ENCODE measurements at regions not wholly inside any gene's neighbourhood (a gene's known extent, or its start where the extent isn't known, plus 50 kb on each side); places are given as distances from the start of the nearest gene placed in this dataset.

DNA sequence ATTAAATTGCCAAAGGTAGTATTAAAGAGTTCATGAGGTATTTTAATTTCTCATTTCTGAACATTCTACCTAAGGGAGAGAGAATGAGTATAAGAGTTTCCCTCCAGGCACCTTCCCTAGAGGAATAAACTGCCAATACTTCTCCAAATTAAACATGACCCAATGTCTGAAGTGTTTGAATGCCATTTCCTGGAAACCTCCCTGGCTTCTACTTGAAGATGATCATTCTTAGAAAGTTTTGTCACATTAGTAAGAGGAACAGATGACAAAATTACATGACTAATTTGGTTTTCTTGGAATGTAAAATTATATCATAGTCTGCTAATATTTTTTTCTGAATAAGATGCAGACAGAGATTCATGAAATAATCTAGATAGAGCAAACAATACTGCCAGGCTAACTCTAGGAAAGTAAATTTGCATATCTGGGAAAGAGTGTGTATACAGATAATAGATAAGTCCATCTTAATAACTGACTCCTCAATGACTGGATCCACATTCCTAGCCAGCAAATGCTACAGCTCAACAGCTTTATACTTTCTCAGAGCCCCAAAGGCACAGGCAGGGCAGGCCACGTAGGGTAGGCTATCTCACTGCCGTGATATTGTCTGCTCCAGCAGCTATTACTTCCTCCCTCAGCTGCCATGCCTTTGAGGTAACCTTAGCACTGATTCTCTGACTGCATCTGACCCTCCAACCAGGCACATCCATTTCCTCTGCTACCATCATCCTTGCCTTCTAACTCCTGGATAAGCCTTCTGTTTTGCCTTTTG is 630.8 kb upstream of the PIK3C3 start:
- Histone ChIP-seq H3K27me3 (ENCODE audit: control insufficient read depth in 1 of 2, insufficient read depth in 2 of 2, low read length in 2 of 2) (no peaks in the 10 kb centered on the region), H3K9me3 (ENCODE audit: control insufficient read depth in 2 of 2, low read length in 2 of 2) (no peaks in the 10 kb centered on the region), H3K27ac (ENCODE audit: low read length) (no peak overlapping the region), H3K9ac (ENCODE audit: low read length in 2 of 2) (no peak overlapping the region), H3K4me1 (ENCODE audit: control insufficient read depth, insufficient read depth, low read length) (no peaks in the 10 kb centered on the region), H3K36me3 (ENCODE audit: control insufficient read depth in 2 of 2, insufficient read depth in 2 of 2, low read length in 2 of 2) (no peaks in the 10 kb centered on the region), H3K4me3 (ENCODE audit: low read length in 2 of 2) (no peak overlapping the region)

- Histone ChIP-seq H3K9ac (ENCODE audit: low read length in 2 of 2) (no peak overlapping the region), H3K4me3 (ENCODE audit: low read length in 2 of 2) (no peak overlapping the region), H3K4me1 (ENCODE audit: control insufficient read depth, insufficient read depth, low read length) (no peaks in the 10 kb centered on the region), H3K27ac (ENCODE audit: low read length) (no peak overlapping the region), H3K27me3 (ENCODE audit: control insufficient read depth in 1 of 2, insufficient read depth in 2 of 2, low read length in 2 of 2) (no peaks in the 10 kb centered on the region), H3K9me3 (ENCODE audit: control insufficient read depth in 2 of 2, low read length in 2 of 2) (no peaks in the 10 kb centered on the region), H3K36me3 (ENCODE audit: control insufficient read depth in 2 of 2, insufficient read depth in 2 of 2, low read length in 2 of 2) (no peaks in the 10 kb centered on the region)
Measured at GRCh38 chr18:41323044-41323443, 632.0 kb upstream of the PIK3C3 start.

DNA sequence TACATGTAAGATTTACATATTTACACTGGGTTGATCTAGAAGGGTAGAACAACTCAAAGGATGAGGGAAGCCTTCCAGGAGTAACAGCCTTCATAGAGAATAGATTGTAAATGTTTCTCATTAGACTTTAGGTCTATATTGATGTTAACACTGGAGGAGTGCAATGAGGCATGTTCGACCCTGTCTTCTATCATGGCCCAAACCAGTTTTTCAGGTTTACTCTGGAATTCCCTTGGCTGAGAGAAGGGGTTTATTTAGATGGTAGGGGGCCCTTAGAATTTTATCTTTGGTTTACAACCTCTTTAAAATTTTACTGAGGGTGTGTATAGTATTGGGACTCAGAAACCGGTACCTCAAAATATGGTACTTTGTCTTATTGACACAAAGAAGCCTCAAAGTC is 634.9 kb upstream of the PIK3C3 start:
- Histone ChIP-seq H3K9ac (ENCODE audit: low read length in 2 of 2) (no peak overlapping the region), H3K27me3 (ENCODE audit: control insufficient read depth in 1 of 2, insufficient read depth in 2 of 2, low read length in 2 of 2) (no peaks in the 10 kb centered on the region), H3K4me1 (ENCODE audit: control insufficient read depth, insufficient read depth, low read length) (no peaks in the 10 kb centered on the region), H3K9me3 (ENCODE audit: control insufficient read depth in 2 of 2, low read length in 2 of 2) (no peaks in the 10 kb centered on the region), H3K4me3 (ENCODE audit: low read length in 2 of 2) (no peak overlapping the region), H3K27ac (ENCODE audit: low read length) (no peak overlapping the region), H3K36me3 (ENCODE audit: control insufficient read depth in 2 of 2, insufficient read depth in 2 of 2, low read length in 2 of 2) (no peaks in the 10 kb centered on the region)

GRCh38 chr18:41315134-41315533 is 639.9 kb upstream of the PIK3C3 start:
- Histone ChIP-seq H3K4me3 (ENCODE audit: low read length in 2 of 2) (no peak overlapping the region), H3K27me3 (ENCODE audit: control insufficient read depth in 1 of 2, insufficient read depth in 2 of 2, low read length in 2 of 2) (no peaks in the 10 kb centered on the region), H3K4me1 (ENCODE audit: control insufficient read depth, insufficient read depth, low read length) (no peaks in the 10 kb centered on the region), H3K27ac (ENCODE audit: low read length) (no peak overlapping the region), H3K9ac (ENCODE audit: low read length in 2 of 2) (no peak overlapping the region), H3K9me3 (ENCODE audit: control insufficient read depth in 2 of 2, low read length in 2 of 2) (no peaks in the 10 kb centered on the region), H3K36me3 (ENCODE audit: control insufficient read depth in 2 of 2, insufficient read depth in 2 of 2, low read length in 2 of 2) (no peaks in the 10 kb centered on the region)

GRCh38 chr18:41311571-41312547 is 643.2 kb upstream of the PIK3C3 start:
- no peaks in the 10 kb centered on the region for H3K4me1 ChIP-seq (ENCODE audit: control insufficient read depth, insufficient read depth, low read length)
- no peaks in the 10 kb centered on the region for H3K36me3 ChIP-seq (ENCODE audit: control insufficient read depth in 2 of 2, insufficient read depth in 2 of 2, low read length in 2 of 2)
- H3K27me3 ChIP-seq (ENCODE audit: control insufficient read depth in 1 of 2, insufficient read depth in 2 of 2, low read length in 2 of 2): no peaks in the 10 kb centered on the region
- no peaks in the 10 kb centered on the region for H3K9me3 ChIP-seq (ENCODE audit: control insufficient read depth in 2 of 2, low read length in 2 of 2)
- no peak overlapping the region for H3K27ac ChIP-seq (ENCODE audit: low read length)
- no peak overlapping the region for H3K4me3 ChIP-seq (ENCODE audit: low read length in 2 of 2)
- no peak overlapping the region for H3K9ac ChIP-seq (ENCODE audit: low read length in 2 of 2)

- Histone ChIP-seq H3K36me3 (ENCODE audit: control insufficient read depth in 2 of 2, insufficient read depth in 2 of 2, low read length in 2 of 2) (no peaks in the 10 kb centered on the region), H3K9ac (ENCODE audit: low read length in 2 of 2) (no peak overlapping the region), H3K27me3 (ENCODE audit: control insufficient read depth in 1 of 2, insufficient read depth in 2 of 2, low read length in 2 of 2) (no peaks in the 10 kb centered on the region), H3K9me3 (ENCODE audit: control insufficient read depth in 2 of 2, low read length in 2 of 2) (peaks cover 0 to 2% of the 10 kb centered on the region in 2 donors), H3K27ac (ENCODE audit: low read length) (no peak overlapping the region), H3K4me1 (ENCODE audit: control insufficient read depth, insufficient read depth, low read length) (no peaks in the 10 kb centered on the region), H3K4me3 (ENCODE audit: low read length in 2 of 2) (no peak overlapping the region)
Measured at GRCh38 chr18:41297740-41298139, 657.3 kb upstream of the PIK3C3 start.

DNA sequence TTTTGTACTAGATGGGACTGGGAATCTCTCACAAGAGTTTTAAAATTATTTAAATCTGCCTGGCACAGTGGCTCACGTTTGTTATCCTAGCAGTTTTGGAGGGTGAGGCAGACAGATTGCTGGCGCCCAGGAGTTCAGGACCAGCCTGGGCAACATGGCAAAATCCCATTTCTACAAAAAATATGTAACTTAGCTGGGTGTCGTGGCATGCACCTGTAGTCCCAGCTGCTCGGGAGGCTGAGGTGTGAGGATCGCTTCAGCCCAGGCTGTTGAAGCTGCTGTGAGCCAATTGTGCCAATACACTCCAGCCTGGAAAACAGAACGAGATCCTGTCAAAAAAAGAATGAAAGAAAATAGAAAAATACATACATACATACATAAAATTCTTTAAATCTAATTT is 685.7 kb upstream of the PIK3C3 start:
- no peak overlapping the region for H3K9ac ChIP-seq (ENCODE audit: low read length in 2 of 2)
- no peak overlapping the region for H3K27ac ChIP-seq (ENCODE audit: low read length)
- H3K4me3 ChIP-seq (ENCODE audit: low read length in 2 of 2): no peak overlapping the region

GRCh38 chr18:41268271-41268670 is 686.8 kb upstream of the PIK3C3 start:
- Histone ChIP-seq H3K27me3 (ENCODE audit: control insufficient read depth in 1 of 2, insufficient read depth in 2 of 2, low read length in 2 of 2) (no peaks in the 10 kb centered on the region), H3K9ac (ENCODE audit: low read length in 2 of 2) (no peak overlapping the region), H3K4me3 (ENCODE audit: low read length in 2 of 2) (no peak overlapping the region)

More for the DNA sequence above, 685.7 kb upstream of the PIK3C3 start:
- Histone ChIP-seq H3K36me3 (ENCODE audit: control insufficient read depth in 2 of 2, insufficient read depth in 2 of 2, low read length in 2 of 2) (no peaks in the 10 kb centered on the region), H3K4me1 (ENCODE audit: control insufficient read depth, insufficient read depth, low read length) (no peaks in the 10 kb centered on the region), H3K27me3 (ENCODE audit: control insufficient read depth in 1 of 2, insufficient read depth in 2 of 2, low read length in 2 of 2) (no peaks in the 10 kb centered on the region), H3K9me3 (ENCODE audit: control insufficient read depth in 2 of 2, low read length in 2 of 2) (no peaks in the 10 kb centered on the region)

DNA sequence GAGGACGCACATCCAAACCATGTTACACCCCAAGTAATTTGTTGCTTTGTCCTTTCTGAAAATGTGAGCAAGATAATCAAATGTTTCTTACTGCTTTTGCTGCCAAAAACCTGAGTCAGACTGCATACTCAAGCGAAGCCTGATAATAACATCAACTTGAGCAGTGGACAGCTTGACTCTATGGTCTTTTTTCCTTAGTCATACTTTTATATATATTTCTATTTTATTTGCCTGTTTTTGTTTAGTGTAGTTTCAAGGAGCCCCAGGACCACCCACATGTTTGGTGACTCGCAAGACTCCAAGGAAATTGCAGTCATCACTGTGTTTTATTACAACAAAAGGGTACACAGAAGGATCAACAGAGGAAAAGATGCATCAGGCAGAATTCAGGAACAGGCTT is 688.4 kb upstream of the PIK3C3 start:
- H3K4me1 ChIP-seq (ENCODE audit: control insufficient read depth, insufficient read depth, low read length): no peaks in the 10 kb centered on the region
- H3K9me3 ChIP-seq (ENCODE audit: control insufficient read depth in 2 of 2, low read length in 2 of 2): no peaks in the 10 kb centered on the region
- H3K27me3 ChIP-seq (ENCODE audit: control insufficient read depth in 1 of 2, insufficient read depth in 2 of 2, low read length in 2 of 2): no peaks in the 10 kb centered on the region
- no peak overlapping the region for H3K9ac ChIP-seq (ENCODE audit: low read length in 2 of 2)
- H3K27ac ChIP-seq (ENCODE audit: low read length): no peak overlapping the region
- H3K4me3 ChIP-seq (ENCODE audit: low read length in 2 of 2): no peak overlapping the region
- no peaks in the 10 kb centered on the region for H3K36me3 ChIP-seq (ENCODE audit: control insufficient read depth in 2 of 2, insufficient read depth in 2 of 2, low read length in 2 of 2)

More at GRCh38 chr18:41268271-41268670, 686.8 kb upstream of the PIK3C3 start:
- Histone ChIP-seq H3K27ac (ENCODE audit: low read length) (no peak overlapping the region), H3K4me1 (ENCODE audit: control insufficient read depth, insufficient read depth, low read length) (no peaks in the 10 kb centered on the region), H3K36me3 (ENCODE audit: control insufficient read depth in 2 of 2, insufficient read depth in 2 of 2, low read length in 2 of 2) (no peaks in the 10 kb centered on the region), H3K9me3 (ENCODE audit: control insufficient read depth in 2 of 2, low read length in 2 of 2) (no peaks in the 10 kb centered on the region)

DNA sequence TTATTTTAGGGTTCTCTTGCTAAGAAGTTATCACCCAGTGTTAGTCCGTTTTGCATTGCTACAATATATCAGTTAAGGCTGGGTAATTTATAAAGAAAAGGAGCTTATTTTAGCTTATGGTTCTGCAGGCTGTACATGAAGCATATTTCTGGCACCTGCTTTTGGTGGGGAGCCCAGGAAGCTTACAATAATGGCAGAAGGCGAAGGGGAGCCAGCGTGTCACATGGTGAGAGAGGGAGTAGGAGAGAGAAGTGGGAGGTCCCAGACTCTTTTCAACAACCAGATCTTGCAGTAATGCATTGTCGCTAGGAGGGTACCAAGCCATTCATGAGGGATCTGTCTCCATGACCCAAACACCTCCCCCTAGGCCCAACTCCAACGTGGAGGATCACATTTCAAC is 688.8 kb upstream of the PIK3C3 start:
- no peaks in the 10 kb centered on the region for H3K4me1 ChIP-seq (ENCODE audit: control insufficient read depth, insufficient read depth, low read length)
- H3K36me3 ChIP-seq (ENCODE audit: control insufficient read depth in 2 of 2, insufficient read depth in 2 of 2, low read length in 2 of 2): no peaks in the 10 kb centered on the region
- no peak overlapping the region for H3K4me3 ChIP-seq (ENCODE audit: low read length in 2 of 2)
- H3K9ac ChIP-seq (ENCODE audit: low read length in 2 of 2): no peak overlapping the region
- H3K27ac ChIP-seq (ENCODE audit: low read length): no peak overlapping the region
- H3K9me3 ChIP-seq (ENCODE audit: control insufficient read depth in 2 of 2, low read length in 2 of 2): no peaks in the 10 kb centered on the region
- no peaks in the 10 kb centered on the region for H3K27me3 ChIP-seq (ENCODE audit: control insufficient read depth in 1 of 2, insufficient read depth in 2 of 2, low read length in 2 of 2)

Measured in stomach smooth muscle (tissue), 2 donors.